RWPE2 (cell line): ENCODE measurements at regions not wholly inside any gene's neighbourhood (a gene's known extent, or its start where the extent isn't known, plus 50 kb on each side); places are given as distances from the start of the nearest gene placed in this dataset.

Source experiments
- ATAC-seq: fragments of 200-7000 bp; cut with Tn5 transposase; 3 replicates; pipeline ENCODE4 v1.9.1; 2021; ENCODE audit warnings: low read depth
- DNase-seq: peaks from one replicate; pipeline ENCODE4 v3.0.0-alpha.2; 2020; ENCODE audit warnings: low spot score
- H3K27ac ChIP-seq: fragments of 450-650 bp; 2 replicates; pipeline ENCODE4 v1.5.1; 2017; ENCODE audit warnings: mild to moderate bottlenecking; ENCODE audit not compliant: poor library complexity, severe bottlenecking
- H3K27me3 ChIP-seq: fragments of 250-450 bp; sonication (Bioruptor Pico); 2 replicates; pipeline ENCODE4 v1.5.1; 2021; ENCODE audit warnings: mild to moderate bottlenecking, moderate library complexity; ENCODE audit not compliant: insufficient read depth, poor library complexity, severe bottlenecking
- H3K36me3 ChIP-seq: fragments of 250-450 bp; sonication (Bioruptor Pico); 2 replicates; pipeline ENCODE4 v1.5.1; 2020; ENCODE audit warnings: low read depth, mild to moderate bottlenecking, moderate library complexity
- H3K4me1 ChIP-seq: fragments of 250-450 bp; sonication (Bioruptor Pico); 2 replicates; pipeline ENCODE4 v1.5.1; 2021; ENCODE audit warnings: mild to moderate bottlenecking, moderate library complexity; ENCODE audit not compliant: insufficient read depth, poor library complexity, severe bottlenecking
- H3K4me3 ChIP-seq: fragments of 250-450 bp; sonication (Bioruptor Pico); 2 replicates; pipeline ENCODE4 v1.5.1; 2021; ENCODE audit warnings: mild to moderate bottlenecking, moderate library complexity; ENCODE audit not compliant: severe bottlenecking
- H3K9me3 ChIP-seq: fragments of 250-450 bp; sonication (Bioruptor Pico); 2 replicates; pipeline ENCODE4 v1.5.1; 2021; ENCODE audit warnings: mild to moderate bottlenecking, moderate library complexity; ENCODE audit not compliant: severe bottlenecking
- TF ChIP-seq, protein P1 (sequence below): fragments of 450-650 bp; IDR thresholded peaks from one replicate; pipeline ENCODE4 v1.5.1; 2017; ENCODE audit warnings: mild to moderate bottlenecking, moderate library complexity; ENCODE audit not compliant: poor library complexity, severe bottlenecking

DNA sequence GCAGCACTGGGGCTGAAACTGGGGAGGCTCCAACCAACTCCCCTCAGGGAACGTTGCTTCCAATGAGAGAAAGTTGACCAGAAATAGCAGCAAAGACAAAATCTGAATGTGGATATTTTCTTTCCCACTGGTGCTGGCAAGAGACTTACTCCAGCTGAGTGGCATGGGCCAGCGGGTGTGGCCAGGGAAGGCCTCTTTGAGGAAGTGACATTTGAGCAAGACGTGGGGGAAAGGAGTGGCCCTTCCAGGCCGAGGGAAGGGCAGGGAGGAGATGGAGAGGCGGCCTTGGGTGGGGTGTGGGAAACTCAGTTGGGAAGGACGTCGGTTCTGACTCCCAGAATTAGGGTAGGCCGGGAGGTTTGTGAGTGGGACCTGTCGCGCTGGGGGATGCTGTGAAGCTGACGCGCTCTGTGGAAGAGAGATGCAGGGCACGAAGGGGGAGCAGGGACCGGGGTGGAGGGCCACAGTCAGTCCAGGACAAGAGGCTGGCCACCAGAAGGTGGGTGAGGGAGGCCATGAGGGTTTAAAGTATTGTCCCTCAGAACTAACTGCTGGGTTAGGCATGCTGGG is 96.7 kb upstream of the IKZF1 start:
- no peak for DNase-seq
- Histone ChIP-seq H3K27ac (no peak overlapping the region), H3K27me3 (no peaks in the 10 kb centered on the region), H3K36me3 (no peaks in the 10 kb centered on the region), H3K4me3 (no peak overlapping the region), H3K4me1 (no peaks in the 10 kb centered on the region), H3K9me3 (no peaks in the 10 kb centered on the region)
- TF ChIP-seq, protein P1, sequence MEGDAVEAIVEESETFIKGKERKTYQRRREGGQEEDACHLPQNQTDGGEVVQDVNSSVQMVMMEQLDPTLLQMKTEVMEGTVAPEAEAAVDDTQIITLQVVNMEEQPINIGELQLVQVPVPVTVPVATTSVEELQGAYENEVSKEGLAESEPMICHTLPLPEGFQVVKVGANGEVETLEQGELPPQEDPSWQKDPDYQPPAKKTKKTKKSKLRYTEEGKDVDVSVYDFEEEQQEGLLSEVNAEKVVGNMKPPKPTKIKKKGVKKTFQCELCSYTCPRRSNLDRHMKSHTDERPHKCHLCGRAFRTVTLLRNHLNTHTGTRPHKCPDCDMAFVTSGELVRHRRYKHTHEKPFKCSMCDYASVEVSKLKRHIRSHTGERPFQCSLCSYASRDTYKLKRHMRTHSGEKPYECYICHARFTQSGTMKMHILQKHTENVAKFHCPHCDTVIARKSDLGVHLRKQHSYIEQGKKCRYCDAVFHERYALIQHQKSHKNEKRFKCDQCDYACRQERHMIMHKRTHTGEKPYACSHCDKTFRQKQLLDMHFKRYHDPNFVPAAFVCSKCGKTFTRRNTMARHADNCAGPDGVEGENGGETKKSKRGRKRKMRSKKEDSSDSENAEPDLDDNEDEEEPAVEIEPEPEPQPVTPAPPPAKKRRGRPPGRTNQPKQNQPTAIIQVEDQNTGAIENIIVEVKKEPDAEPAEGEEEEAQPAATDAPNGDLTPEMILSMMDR: no peak
- ATAC-seq: no peak

DNA sequence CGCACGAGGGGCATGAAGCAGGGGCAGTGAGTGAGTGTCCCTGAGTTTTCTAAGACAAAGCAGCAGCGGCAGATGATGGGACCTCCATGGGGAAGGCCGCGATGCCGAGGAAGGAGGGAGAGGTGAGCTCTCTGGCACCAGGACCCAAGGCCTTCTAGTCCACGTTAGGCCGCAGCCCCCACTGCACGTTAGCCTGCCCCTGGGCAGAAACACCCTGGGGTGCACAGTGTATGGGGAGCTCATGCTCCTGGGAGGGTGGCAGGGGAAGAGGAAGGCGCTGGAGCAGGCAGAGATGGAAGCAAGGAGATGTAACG is 97.3 kb upstream of the IKZF1 start:
- Histone ChIP-seq H3K9me3 (no peaks in the 10 kb centered on the region), H3K4me1 (no peaks in the 10 kb centered on the region), H3K36me3 (no peaks in the 10 kb centered on the region), H3K27me3 (no peaks in the 10 kb centered on the region), H3K27ac (no peak overlapping the region), H3K4me3 (no peak overlapping the region)
- TF ChIP-seq, protein P1: no peak
- ATAC-seq (no peak), DNase-seq (no peak)

DNA sequence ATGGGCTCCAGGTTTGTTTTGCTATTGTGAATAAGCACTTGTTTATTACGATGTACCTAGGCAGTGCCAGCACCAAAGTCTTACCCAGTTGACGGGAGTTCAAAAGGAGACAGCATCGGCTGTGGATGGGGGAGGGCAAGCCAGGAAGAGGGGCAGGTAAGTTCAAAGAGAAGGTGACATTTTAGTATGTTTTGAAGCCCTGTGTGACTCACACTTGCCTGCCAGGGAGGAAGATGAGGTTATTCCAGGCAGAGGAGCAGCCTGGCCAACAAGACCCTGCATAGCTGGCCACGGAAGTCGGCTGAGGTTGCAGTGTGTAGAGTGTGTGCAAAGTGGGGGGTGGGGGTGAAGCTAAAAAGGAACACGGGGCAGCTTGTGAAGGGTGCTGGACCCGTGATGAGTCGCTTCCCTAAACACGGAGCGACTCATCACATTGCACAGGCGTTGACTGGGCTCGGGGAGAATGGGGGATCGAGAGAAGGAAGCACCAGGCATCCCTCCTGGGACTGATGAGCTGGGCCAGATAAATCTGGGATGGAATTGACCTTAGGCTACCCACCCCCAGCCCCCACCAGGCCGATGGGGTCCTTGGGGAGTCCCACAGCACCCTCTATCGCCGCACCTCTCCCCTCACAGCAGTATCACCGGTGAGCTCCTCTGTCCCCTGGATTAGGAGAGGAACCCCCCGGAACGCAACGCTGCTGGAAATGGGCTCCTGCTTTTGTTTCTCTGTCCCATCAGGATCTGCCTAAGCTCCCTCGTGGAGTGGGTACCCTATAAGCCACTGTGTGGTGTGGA is 97.9 kb upstream of the IKZF1 start:
- ATAC-seq (peak; percentile 43; the same call in 2 of the 3 replicates), DNase-seq (no peak)
- Histone ChIP-seq H3K36me3 (no peaks in the 10 kb centered on the region), H3K4me1 (no peaks in the 10 kb centered on the region), H3K27me3 (no peaks in the 10 kb centered on the region), H3K27ac (no peak overlapping the region), H3K4me3 (no peak overlapping the region), H3K9me3 (no peaks in the 10 kb centered on the region)
- TF ChIP-seq, protein P1: no peak

DNA sequence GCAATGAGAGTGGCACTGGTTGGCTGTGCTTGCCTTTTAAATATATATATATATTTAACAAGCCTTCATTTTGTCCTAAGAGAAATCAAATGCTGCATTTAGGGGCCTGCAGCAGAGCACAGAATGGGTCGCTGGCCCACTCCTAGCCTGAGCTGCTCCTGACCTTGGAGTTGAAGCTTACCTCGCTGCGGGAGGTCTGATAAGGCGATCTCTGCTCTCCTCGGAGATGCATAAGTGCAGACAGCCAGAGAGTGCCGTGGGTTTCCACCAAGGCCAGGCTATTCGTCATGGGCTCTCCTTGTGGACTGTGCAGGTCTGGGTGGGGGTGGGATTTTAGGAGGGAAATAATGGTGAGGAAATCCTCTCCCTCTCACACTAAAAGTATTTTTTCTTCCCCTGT is 99.5 kb upstream of the IKZF1 start:
- ATAC-seq (no peak), DNase-seq (no peak)
- H3K27ac ChIP-seq: no peak overlapping the region
- no peaks in the 10 kb centered on the region for H3K36me3 ChIP-seq
- H3K4me1 ChIP-seq: no peaks in the 10 kb centered on the region
- no peak overlapping the region for H3K4me3 ChIP-seq
- H3K27me3 ChIP-seq: no peaks in the 10 kb centered on the region
- H3K9me3 ChIP-seq: no peaks in the 10 kb centered on the region
- TF ChIP-seq, protein P1: no peak

GRCh38 chr7:50204581-50204980 is 99.9 kb upstream of the IKZF1 start:
- no peaks in the 10 kb centered on the region for H3K36me3 ChIP-seq
- H3K27me3 ChIP-seq: no peaks in the 10 kb centered on the region
- no peak overlapping the region for H3K4me3 ChIP-seq
- no peaks in the 10 kb centered on the region for H3K4me1 ChIP-seq
- H3K9me3 ChIP-seq: no peaks in the 10 kb centered on the region
- no peak overlapping the region for H3K27ac ChIP-seq
- TF ChIP-seq, protein P1: no peak
- no peak for ATAC-seq
- no peak for DNase-seq
